Astrocyte of the spinal cord (primary cell): ENCODE measurements at regions not wholly inside any gene's neighbourhood (a gene's known extent, or its start where the extent isn't known, plus 50 kb on each side); places are given as distances from the start of the nearest gene placed in this dataset.
"Not testable (repeated sequence)": the region's sequence is repeated elsewhere in the genome, so short reads cannot be mapped to it uniquely, and the experiment has no call there.

Experiments used
- DNase-seq: peaks from one replicate; pipeline ENCODE4 v3.0.0; 2011; ENCODE audit warnings: low read depth, low spot score
- H3K4me3 ChIP-seq: 2 replicates; pipeline ENCODE4 v1.5.1; 2011; ENCODE audit warnings: low read depth, mild to moderate bottlenecking, low read length, moderate library complexity
- in situ Hi-C: cut with HindIII; loops from 2 replicates; pipeline ENCODE4 v1.10.0; 2017; ENCODE audit warnings: low sequenced_read_pairs
- TF ChIP-seq, protein P1 (sequence below): IDR thresholded peaks from 2 replicates; pipeline ENCODE4 v1.5.1; 2012; ENCODE audit warnings: low read depth, mild to moderate bottlenecking, low read length, inconsistent platforms

- no peak overlapping the region for H3K4me3 ChIP-seq
- DNase-seq: no peak
- TF ChIP-seq, protein P1, sequence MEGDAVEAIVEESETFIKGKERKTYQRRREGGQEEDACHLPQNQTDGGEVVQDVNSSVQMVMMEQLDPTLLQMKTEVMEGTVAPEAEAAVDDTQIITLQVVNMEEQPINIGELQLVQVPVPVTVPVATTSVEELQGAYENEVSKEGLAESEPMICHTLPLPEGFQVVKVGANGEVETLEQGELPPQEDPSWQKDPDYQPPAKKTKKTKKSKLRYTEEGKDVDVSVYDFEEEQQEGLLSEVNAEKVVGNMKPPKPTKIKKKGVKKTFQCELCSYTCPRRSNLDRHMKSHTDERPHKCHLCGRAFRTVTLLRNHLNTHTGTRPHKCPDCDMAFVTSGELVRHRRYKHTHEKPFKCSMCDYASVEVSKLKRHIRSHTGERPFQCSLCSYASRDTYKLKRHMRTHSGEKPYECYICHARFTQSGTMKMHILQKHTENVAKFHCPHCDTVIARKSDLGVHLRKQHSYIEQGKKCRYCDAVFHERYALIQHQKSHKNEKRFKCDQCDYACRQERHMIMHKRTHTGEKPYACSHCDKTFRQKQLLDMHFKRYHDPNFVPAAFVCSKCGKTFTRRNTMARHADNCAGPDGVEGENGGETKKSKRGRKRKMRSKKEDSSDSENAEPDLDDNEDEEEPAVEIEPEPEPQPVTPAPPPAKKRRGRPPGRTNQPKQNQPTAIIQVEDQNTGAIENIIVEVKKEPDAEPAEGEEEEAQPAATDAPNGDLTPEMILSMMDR: no peak
- in situ Hi-C loops: no loop called here
Measured at GRCh38 chr1:101444381-101444780, 207.6 kb downstream of the S1PR1 start.

GRCh38 chr1:101444873-101445618 lies 208.2 kb downstream of the S1PR1 start:
- in situ Hi-C loops: no loop called here
- TF ChIP-seq, protein P1: no peak
- no peak for DNase-seq
- H3K4me3 ChIP-seq: no peak overlapping the region

DNA sequence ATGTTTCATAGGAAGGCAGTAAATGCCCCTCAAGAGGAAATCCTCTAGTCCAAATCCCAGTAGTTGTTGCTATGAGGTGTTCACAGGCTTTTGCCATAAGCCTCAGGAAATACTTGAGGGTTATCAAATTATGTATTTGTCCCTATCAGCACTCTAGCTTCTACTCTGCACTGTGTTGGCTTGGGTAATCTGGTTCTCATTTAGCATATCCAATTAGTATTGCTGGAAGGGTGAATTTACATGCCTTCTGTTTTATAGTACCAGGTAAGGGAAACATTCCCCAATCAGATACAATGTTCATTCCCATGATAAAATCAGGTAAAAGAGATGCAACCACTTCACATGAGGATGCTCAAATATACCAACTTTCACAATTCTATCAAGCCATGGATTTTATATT lies 211.2 kb downstream of the S1PR1 start:
- no peak for DNase-seq
- in situ Hi-C loops: no loop called here
- TF ChIP-seq, protein P1: no peak
- no peak overlapping the region for H3K4me3 ChIP-seq

GRCh38 chr1:101450691-101451090 lies 213.9 kb downstream of the S1PR1 start:
- DNase-seq, H3K4me3 ChIP-seq, in situ Hi-C loops: not testable (repeated sequence)

GRCh38 chr1:101451888-101452287 lies 215.1 kb downstream of the S1PR1 start:
- in situ Hi-C loops: no loop called here
- TF ChIP-seq, protein P1: no peak
- no peak overlapping the region for H3K4me3 ChIP-seq
- no peak for DNase-seq

DNA sequence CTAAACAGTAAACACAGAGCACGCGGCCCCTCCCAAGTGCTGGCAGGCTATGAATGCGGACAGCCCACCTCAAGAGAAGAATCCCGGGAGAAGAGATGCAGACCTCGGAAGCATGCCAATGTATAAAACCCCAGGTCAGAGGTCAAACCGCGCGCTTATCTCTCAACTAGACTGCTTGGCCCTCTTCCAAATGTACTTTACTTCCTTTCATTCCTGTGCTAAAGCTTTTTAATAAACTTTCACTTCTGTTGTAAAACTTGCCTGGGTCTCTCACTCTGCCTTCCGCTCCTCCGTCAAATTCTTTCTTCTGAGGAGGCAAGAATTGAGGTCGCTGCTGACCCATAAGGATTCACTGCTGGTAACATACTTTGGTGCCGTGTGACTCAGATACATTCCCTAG lies 216.0 kb downstream of the S1PR1 start:
- in situ Hi-C loops: no loop called here
- no peak overlapping the region for H3K4me3 ChIP-seq
- TF ChIP-seq, protein P1: no peak
- DNase-seq: no peak

DNA sequence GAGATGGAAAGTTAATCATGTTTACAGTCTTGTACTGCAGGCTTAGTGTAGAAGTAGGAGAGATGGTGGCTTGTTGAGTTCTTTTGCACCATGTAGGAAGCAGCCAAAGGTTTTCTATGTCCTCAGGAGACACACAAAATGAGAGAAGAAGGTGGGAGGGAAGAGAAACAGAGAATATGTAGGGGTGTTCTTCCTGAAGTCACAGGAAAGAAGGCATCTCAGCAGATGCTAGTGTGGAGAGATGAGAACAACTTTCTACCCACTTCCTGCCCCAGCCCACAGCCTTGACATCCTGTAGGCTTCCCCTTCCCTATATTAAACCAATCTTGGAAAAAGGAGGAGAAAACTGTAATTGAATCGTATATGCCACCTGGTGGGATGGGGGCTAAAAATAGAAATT lies 217.0 kb downstream of the S1PR1 start:
- H3K4me3 ChIP-seq: no peak overlapping the region
- in situ Hi-C loops: no loop called here
- TF ChIP-seq, protein P1: no peak
- DNase-seq: no peak
